ENCODE measurements at regions not wholly inside any gene's neighbourhood (a gene's known extent, or its start where the extent isn't known, plus 50 kb on each side); places are given as distances from the start of the nearest gene placed in this dataset.
A peak's percentile ranks its signal among the peaks of the same experiment; 100 is the strongest.
"Not testable (repeated sequence)": the region's sequence is repeated elsewhere in the genome, so short reads cannot be mapped to it uniquely, and the experiment has no call there.

GRCh38 chr1:119253366-119253765 is 112.9 kb upstream of the WARS2 start:
- peak; percentile 24 for DNase-seq (ENCODE audit: low read depth)

GRCh38 chr1:119254067-119254720 is 113.7 kb upstream of the WARS2 start:
- DNase-seq (ENCODE audit: low read depth) = peak; percentile 20

GRCh38 chr1:119256089-119256488 is 112.5 kb upstream of the HAO2 start:
- not testable (repeated sequence) for DNase-seq (ENCODE audit: low read depth)

GRCh38 chr1:119260506-119260905 is 108.1 kb upstream of the HAO2 start:
- no peak for DNase-seq (ENCODE audit: low read depth)

- DNase-seq (ENCODE audit: low read depth) = no peak
These were observed 102.2 kb upstream of the HAO2 start for GRCh38 chr1:119266386-119266785.

GRCh38 chr1:119266858-119267257 is 101.7 kb upstream of the HAO2 start:
- no peak for DNase-seq (ENCODE audit: low read depth)

GRCh38 chr1:119267288-119267687 is 101.3 kb upstream of the HAO2 start:
- DNase-seq (ENCODE audit: low read depth) = not testable (repeated sequence)

GRCh38 chr1:119268879-119269278 is 99.7 kb upstream of the HAO2 start:
- DNase-seq (ENCODE audit: low read depth) = no peak

GRCh38 chr1:119275145-119276134 is 93.1 kb upstream of the HAO2 start:
- DNase-seq (ENCODE audit: low read depth) = peak; percentile 77

- DNase-seq (ENCODE audit: low read depth) = no peak
These were observed 92.0 kb upstream of the HAO2 start for GRCh38 chr1:119276558-119276957.

- peak; percentile 95 for DNase-seq (ENCODE audit: low read depth)
These were observed 88.9 kb upstream of the HAO2 start for GRCh38 chr1:119279456-119280381.

- DNase-seq (ENCODE audit: low read depth) = peak; percentile 75
These were observed 83.1 kb upstream of the HAO2 start for GRCh38 chr1:119285482-119285881.

GRCh38 chr1:119286587-119287181 is 81.9 kb upstream of the HAO2 start:
- peak; percentile 63 for DNase-seq (ENCODE audit: low read depth)

- peak; percentile 29 for DNase-seq (ENCODE audit: low read depth)
These were observed 79.8 kb upstream of the HAO2 start for GRCh38 chr1:119288751-119289150.

- no peak for DNase-seq (ENCODE audit: low read depth)
These were observed 78.3 kb upstream of the HAO2 start for GRCh38 chr1:119290297-119290696.

- no peak for DNase-seq (ENCODE audit: low read depth)
These were observed 76.9 kb upstream of the HAO2 start for GRCh38 chr1:119291611-119292206.

GRCh38 chr1:119293797-119294196 is 74.8 kb upstream of the HAO2 start:
- no peak for DNase-seq (ENCODE audit: low read depth)

GRCh38 chr1:119294199-119294598 is 74.4 kb upstream of the HAO2 start:
- no peak for DNase-seq (ENCODE audit: low read depth)

- DNase-seq (ENCODE audit: low read depth) = no peak
These were observed 73.9 kb upstream of the HAO2 start for GRCh38 chr1:119294722-119295121.

- no peak for DNase-seq (ENCODE audit: low read depth)
These were observed 69.8 kb upstream of the HAO2 start for GRCh38 chr1:119298687-119299303.

GRCh38 chr1:119302011-119302410 is 66.6 kb upstream of the HAO2 start:
- DNase-seq (ENCODE audit: low read depth) = no peak

Data from ELR (cell line).